Loucy (cell line): ENCODE measurements at regions not wholly inside any gene's neighbourhood (a gene's known extent, or its start where the extent isn't known, plus 50 kb on each side); places are given as distances from the start of the nearest gene placed in this dataset.

Experiments
- EZH2phosphoT487 ChIP-seq: fragments of 200-600 bp; IDR thresholded peaks from 2 replicates; pipeline ENCODE4 v1.6.1; 2018; ENCODE audit warnings: antibody characterized with exemption, mild to moderate bottlenecking, moderate library complexity, borderline replicate concordance
- TF ChIP-seq, protein P1 (sequence below): fragments of 200-600 bp; sonication (generic); conservative IDR thresholded peaks from 2 replicates; pipeline ENCODE4 v1.5.1; 2014; ENCODE audit warnings: mild to moderate bottlenecking, antibody characterized with exemption, low read length

DNA sequence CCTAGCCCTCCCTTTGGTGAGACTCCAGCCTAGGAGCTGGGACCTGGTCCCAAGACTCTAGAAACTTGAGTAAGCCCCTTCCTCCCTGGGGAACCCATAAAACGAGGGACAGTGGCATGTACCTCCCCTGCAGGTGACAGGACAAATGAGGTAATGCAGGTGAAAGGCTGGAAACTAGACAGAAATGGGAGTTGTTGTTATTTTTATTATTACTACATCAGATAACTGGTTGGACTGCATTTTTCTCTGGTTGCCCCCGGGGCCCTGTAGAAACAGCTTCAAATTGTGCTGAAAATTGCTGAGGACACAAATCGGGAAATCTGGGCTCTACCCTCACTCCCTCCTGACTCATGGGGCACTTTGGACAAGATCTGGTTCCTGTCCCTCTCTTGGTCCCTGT is 132.3 kb upstream of the WNT4 start:
- TF ChIP-seq, protein P1, sequence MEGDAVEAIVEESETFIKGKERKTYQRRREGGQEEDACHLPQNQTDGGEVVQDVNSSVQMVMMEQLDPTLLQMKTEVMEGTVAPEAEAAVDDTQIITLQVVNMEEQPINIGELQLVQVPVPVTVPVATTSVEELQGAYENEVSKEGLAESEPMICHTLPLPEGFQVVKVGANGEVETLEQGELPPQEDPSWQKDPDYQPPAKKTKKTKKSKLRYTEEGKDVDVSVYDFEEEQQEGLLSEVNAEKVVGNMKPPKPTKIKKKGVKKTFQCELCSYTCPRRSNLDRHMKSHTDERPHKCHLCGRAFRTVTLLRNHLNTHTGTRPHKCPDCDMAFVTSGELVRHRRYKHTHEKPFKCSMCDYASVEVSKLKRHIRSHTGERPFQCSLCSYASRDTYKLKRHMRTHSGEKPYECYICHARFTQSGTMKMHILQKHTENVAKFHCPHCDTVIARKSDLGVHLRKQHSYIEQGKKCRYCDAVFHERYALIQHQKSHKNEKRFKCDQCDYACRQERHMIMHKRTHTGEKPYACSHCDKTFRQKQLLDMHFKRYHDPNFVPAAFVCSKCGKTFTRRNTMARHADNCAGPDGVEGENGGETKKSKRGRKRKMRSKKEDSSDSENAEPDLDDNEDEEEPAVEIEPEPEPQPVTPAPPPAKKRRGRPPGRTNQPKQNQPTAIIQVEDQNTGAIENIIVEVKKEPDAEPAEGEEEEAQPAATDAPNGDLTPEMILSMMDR: no peak
- no peak for TF ChIP-seq EZH2phosphoT487
